H1 (cell line): ENCODE measurements at regions not wholly inside any gene's neighbourhood (a gene's known extent, or its start where the extent isn't known, plus 50 kb on each side); places are given as distances from the start of the nearest gene placed in this dataset.

Experiments used
- CTCF ChIA-PET: fragments of 300-600 bp; sonication (Branson Sonifier 250); formaldehyde crosslinking; loops from one replicate; lab custom pipeline; 2021; ENCODE audit not compliant: partially characterized antibody; lab: Charles Lee
- POLR2A ChIA-PET: fragments of 300-600 bp; sonication (Branson Sonifier 250); formaldehyde crosslinking; loops from one replicate; lab custom pipeline; 2021; ENCODE audit warnings: inconsistent platforms; ENCODE audit not compliant: partially characterized antibody; lab: Charles Lee
- DNase-seq, 2 experiments: peaks; one replicate each; pipeline versions ENCODE4 v3.0.0 to v3.0.0-alpha.2; 2010 to 2022; ENCODE audit warnings: low spot score in 2 of 2, low read depth in 1 of 2, mixed read lengths in 1 of 2
- FAIRE-seq: peaks from 2 replicates; lab custom pipeline; 2011; peaks lifted over from hg19 to GRCh38; lab: Jason Lieb, UNC
- H2AFZ ChIP-seq: 2 replicates; pipeline ENCODE4 v1.8.1; 2012; ENCODE audit warnings: low read length, inconsistent platforms
- H2AK5ac ChIP-seq: 2 replicates; pipeline ENCODE4 v1.6.1; 2013; ENCODE audit warnings: low read depth, low read length
- H2BK120ac ChIP-seq: replicated peaks from 2 replicates; pipeline ENCODE3; 2013; ENCODE audit warnings: low read depth, low read length, inconsistent platforms
- H2BK12ac ChIP-seq: 2 replicates; pipeline ENCODE4 v1.6.1; 2013; ENCODE audit warnings: low read depth, low read length
- H2BK15ac ChIP-seq: 2 replicates; pipeline ENCODE4 v1.6.1; 2013; ENCODE audit warnings: low read length
- H2BK20ac ChIP-seq: 2 replicates; pipeline ENCODE4 v1.6.1; 2013; ENCODE audit warnings: low read length
- H2BK5ac ChIP-seq: 2 replicates; pipeline ENCODE4 v1.6.1; 2013; ENCODE audit warnings: low read depth, low read length
- H3K14ac ChIP-seq: 2 replicates; pipeline ENCODE4 v1.6.1; 2013; ENCODE audit warnings: inconsistent platforms; ENCODE audit not compliant: insufficient read length
- H3K18ac ChIP-seq: 2 replicates; pipeline ENCODE4 v1.6.1; 2013; ENCODE audit warnings: low read length; ENCODE audit errors: extremely low read depth
- H3K23ac ChIP-seq: 2 replicates; pipeline ENCODE4 v1.6.1; 2013; ENCODE audit warnings: inconsistent platforms; ENCODE audit not compliant: insufficient read length
- H3K23me2 ChIP-seq: 2 replicates; pipeline ENCODE4 v1.6.1; 2013; ENCODE audit warnings: low read depth, low read length
- H3K27ac ChIP-seq: 2 replicates; pipeline ENCODE4 v1.6.1; 2011; ENCODE audit warnings: low read depth, low read length, inconsistent platforms
- H3K27me3 ChIP-seq, 4 experiments: replicated peaks in 1 of 4; 1 replicate in 1 of 4; 2 replicates in 3 of 4; pipeline versions ENCODE4 v1.6.1 to v1.8.1; 2011 to 2013; ENCODE audit warnings: low read length in 3 of 4, mild to moderate bottlenecking in 3 of 4, inconsistent platforms in 2 of 4, mixed read lengths in 2 of 4, moderate library complexity in 1 of 4; ENCODE audit not compliant: control insufficient read depth in 3 of 4, insufficient read depth in 3 of 4; ENCODE audit errors: extremely low read depth in 1 of 4
- H3K36me3 ChIP-seq, 4 experiments: 2 replicates each; pipeline versions ENCODE4 v1.6.1 to v1.8.1; 2011 to 2013; ENCODE audit warnings: mild to moderate bottlenecking in 4 of 4, low read length in 3 of 4, moderate library complexity in 2 of 4, control low read depth in 1 of 4, inconsistent platforms in 1 of 4; ENCODE audit not compliant: insufficient read depth in 4 of 4, control insufficient read depth in 2 of 4
- H3K4ac ChIP-seq: replicated peaks from 2 replicates; pipeline ENCODE3; 2013; ENCODE audit warnings: low read length, low read depth, mixed read lengths, inconsistent platforms; ENCODE audit not compliant: insufficient read length
- H3K4me1 ChIP-seq, 4 experiments: replicated peaks in 1 of 4; 1 replicate in 1 of 4; 2 replicates in 3 of 4; pipeline versions ENCODE4 v1.6.1 to v1.8.1; 2011 to 2013; ENCODE audit warnings: low read length in 3 of 4, inconsistent platforms in 2 of 4, mixed read lengths in 1 of 4; ENCODE audit not compliant: insufficient read depth in 4 of 4, control insufficient read depth in 3 of 4
- H3K4me2 ChIP-seq, 2 experiments: 2 replicates each; pipeline versions ENCODE4 v1.6.1 to v1.8.1; 2011 to 2013; ENCODE audit warnings: low read depth in 2 of 2, low read length in 2 of 2, control low read depth in 1 of 2, inconsistent platforms in 1 of 2, mild to moderate bottlenecking in 1 of 2; ENCODE audit not compliant: insufficient read depth in 1 of 2
- H3K4me3 ChIP-seq, 4 experiments: fragments of 200-600, 300-600 bp in 1 of 4; sonication (generic), shearing (Covaris generic), sonication (Bioruptor Twin) in 1 of 4; 2 replicates each; pipeline versions ENCODE4 v1.5.1 to v1.8.1; 2011 to 2016; ENCODE audit warnings: low read length in 4 of 4, low read depth in 3 of 4, control low read depth in 2 of 4, inconsistent platforms in 2 of 4, mild to moderate bottlenecking in 2 of 4, mixed read lengths in 1 of 4, moderate library complexity in 1 of 4; ENCODE audit not compliant: insufficient read depth in 2 of 4; ENCODE audit errors: extremely low read depth in 1 of 4
- H3K56ac ChIP-seq: replicated peaks from 2 replicates; pipeline ENCODE3; 2013; ENCODE audit warnings: low read depth, mild to moderate bottlenecking, mixed read lengths, low read length, inconsistent platforms; ENCODE audit not compliant: insufficient read length
- H3K79me1 ChIP-seq: 2 replicates; pipeline ENCODE4 v1.6.1; 2013; ENCODE audit warnings: low read depth, low read length, control low read depth
- H3K79me2 ChIP-seq, 2 experiments: 2 replicates each; pipeline versions ENCODE4 v1.6.1 to v1.8.1; 2012 to 2013; ENCODE audit warnings: low read length in 2 of 2, mild to moderate bottlenecking in 2 of 2, inconsistent platforms in 1 of 2; ENCODE audit not compliant: insufficient read depth in 2 of 2, control insufficient read depth in 1 of 2
- H3K9ac ChIP-seq, 4 experiments: replicated peaks in 1 of 4; 1 replicate in 1 of 4; 2 replicates in 3 of 4; pipeline versions ENCODE4 v1.6.1 to v1.8.1; 2011 to 2013; ENCODE audit warnings: low read depth in 3 of 4, low read length in 3 of 4, control low read depth in 2 of 4, mild to moderate bottlenecking in 2 of 4, moderate library complexity in 2 of 4, inconsistent platforms in 1 of 4; ENCODE audit errors: extremely low read depth in 1 of 4
- H3K9me3 ChIP-seq, 2 experiments: 2 replicates each; pipeline versions ENCODE4 v1.6.1 to v1.8.1; 2012 to 2013; ENCODE audit warnings: mild to moderate bottlenecking in 2 of 2, moderate library complexity in 2 of 2, control low read depth in 1 of 2, inconsistent platforms in 1 of 2, low read depth in 1 of 2, low read length in 1 of 2, mixed read lengths in 1 of 2; ENCODE audit not compliant: insufficient read depth in 2 of 2
- H4K20me1 ChIP-seq, 2 experiments: replicated peaks in 1 of 2; 2 replicates each; pipeline versions ENCODE3 to v1.8.1; 2011 to 2013; ENCODE audit warnings: inconsistent platforms in 2 of 2, low read length in 2 of 2, mild to moderate bottlenecking in 1 of 2; ENCODE audit not compliant: insufficient read depth in 2 of 2, control insufficient read depth in 1 of 2
- H4K5ac ChIP-seq: 2 replicates; pipeline ENCODE4 v1.6.1; 2013; ENCODE audit warnings: low read length, low read depth, mixed read lengths, inconsistent platforms; ENCODE audit not compliant: insufficient read length
- H4K8ac ChIP-seq: 2 replicates; pipeline ENCODE4 v1.8.0; 2013; ENCODE audit warnings: mild to moderate bottlenecking, moderate library complexity, low read length, inconsistent platforms; ENCODE audit not compliant: insufficient read depth; ENCODE audit errors: extremely low read depth
- H4K91ac ChIP-seq: replicated peaks from 2 replicates; pipeline ENCODE3; 2013; ENCODE audit warnings: low read length, mixed read lengths, inconsistent platforms; ENCODE audit not compliant: insufficient read length
- ASH2L ChIP-seq: fragments of 200-600, 300-600 bp; sonication (generic); IDR thresholded peaks from one replicate; pipeline ENCODE4 v1.7.1; 2017; ENCODE audit warnings: low read length
- CREB1 ChIP-seq: IDR thresholded peaks from 2 replicates; pipeline ENCODE4 v1.6.1; 2012; ENCODE audit warnings: inconsistent platforms
- GABPA ChIP-seq: IDR thresholded peaks from 2 replicates; pipeline ENCODE4 v1.6.1; 2011; ENCODE audit warnings: mild to moderate bottlenecking, low read length, moderate library complexity, borderline replicate concordance; ENCODE audit not compliant: insufficient read depth
- HDAC6 ChIP-seq: IDR thresholded peaks from one replicate; pipeline ENCODE4 v1.7.1; 2012; ENCODE audit warnings: low read depth, mild to moderate bottlenecking, inconsistent platforms, low read length, moderate library complexity
- JUND ChIP-seq: IDR thresholded peaks from 2 replicates; pipeline ENCODE4 v1.6.1; 2011; ENCODE audit warnings: mild to moderate bottlenecking, improper control_type of control experiment, low read length
- PHF8 ChIP-seq: fragments of 200-600 bp; sonication (generic); conservative IDR thresholded peaks from 2 replicates; pipeline ENCODE4 v1.7.1; 2012; ENCODE audit warnings: low read depth, mild to moderate bottlenecking, inconsistent platforms, low read length, moderate library complexity
- SAP30 ChIP-seq: fragments of 300-600 bp; sonication (generic); IDR thresholded peaks from 2 replicates; pipeline ENCODE4 v1.7.1; 2012; ENCODE audit warnings: low read length, moderate library complexity, mild to moderate bottlenecking, inconsistent platforms; ENCODE audit not compliant: insufficient read depth, insufficient replicate concordance
- SIX5 ChIP-seq: IDR thresholded peaks from 2 replicates; pipeline ENCODE4 v1.6.1; 2011; ENCODE audit warnings: mild to moderate bottlenecking, low read depth, low read length
- SP1 ChIP-seq: IDR thresholded peaks from 2 replicates; pipeline ENCODE4 v1.6.1; 2011; ENCODE audit warnings: low read depth, low read length
- SP4 ChIP-seq: IDR thresholded peaks from 2 replicates; pipeline ENCODE4 v1.6.1; 2012; ENCODE audit warnings: low read length, inconsistent platforms
- SRF ChIP-seq: IDR thresholded peaks from 2 replicates; pipeline ENCODE4 v1.6.1; 2011; ENCODE audit warnings: mild to moderate bottlenecking, low read depth, low read length, moderate library complexity
- TAF7 ChIP-seq: optimal IDR thresholded peaks from 2 replicates; pipeline ENCODE3; 2011; ENCODE audit warnings: low read depth, mild to moderate bottlenecking, inconsistent platforms, low read length, moderate library complexity, borderline replicate concordance
- ZNF274 ChIP-seq: IDR thresholded peaks from 2 replicates; pipeline ENCODE4 v1.7.0; 2012; ENCODE audit warnings: low read length, borderline replicate concordance; ENCODE audit errors: extremely low read depth
- WGBS, 2 experiments: shearing (Covaris generic) in 1 of 2; methylation state at CpG; one replicate each; pipeline versions ENCODE4 v1.1.6 to v1.1.7; 2013 to 2015; ENCODE audit warnings: low lambda C conversion rate in 2 of 2, mixed read lengths in 2 of 2, inconsistent platforms in 1 of 2, low coverage in 1 of 2, missing lambda C conversion rate in 1 of 2; ENCODE audit not compliant: insufficient replicate concordance in 2 of 2, insufficient coverage in 1 of 2, insufficient read length in 1 of 2; ENCODE audit errors: extremely low coverage in 1 of 2, missing lambda C conversion rate in 1 of 2; 5-methylcytosine and 5-hydroxymethylcytosine counted together

DNA sequence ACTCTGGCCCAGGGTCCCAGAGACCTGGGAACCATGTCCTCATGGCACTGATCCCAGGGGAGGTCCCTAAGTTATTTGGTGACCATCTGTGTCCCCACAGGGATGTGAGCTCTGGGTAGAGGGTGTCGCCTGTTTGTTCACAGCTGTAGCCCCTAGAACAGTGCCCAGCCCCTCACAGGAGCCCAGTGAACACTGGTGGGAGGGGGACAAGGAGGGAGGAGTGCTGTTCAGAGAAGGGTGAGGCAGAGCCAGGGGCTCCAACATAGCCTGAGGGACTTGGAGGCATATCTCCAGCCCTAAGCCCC, 450.4 kb downstream of the MATN1 start:
- no peaks in the 10 kb centered on the region; the same call in 1 of the 2 replicates for H3K79me1 ChIP-seq
- no peak overlapping the region for H3K27ac ChIP-seq
- H2BK5ac ChIP-seq: no peak overlapping the region
- 83% methylated on average over 1 of the region's 1 CpG; no CpG with 5 or more reads in 1 of the 2 experiments for WGBS, 2 experiments
- no peak overlapping the region for H2AK5ac ChIP-seq
- no peak overlapping the region for H3K4me3 ChIP-seq
- H3K23me2 ChIP-seq: no peaks in the 10 kb centered on the region; the same call in 1 of the 2 replicates
- H3K9me3 ChIP-seq: no peaks in the 10 kb centered on the region
- H2BK15ac ChIP-seq: no peak overlapping the region
- H3K56ac ChIP-seq: no peak overlapping the region
- H2BK20ac ChIP-seq: no peak overlapping the region
- H3K4ac ChIP-seq: no peak overlapping the region
- ChIA-PET CTCF (interaction anchor here (0.8 kb wide), 1 partner anchor 22 kb away, joined by 3 read pairs; no protein-coding TSS in a partner anchor), POLR2A (interaction anchor here (1.0 kb wide), 1 partner anchor 10 kb away, joined by 3 read pairs; no protein-coding TSS in a partner anchor)
- H3K18ac ChIP-seq: no peak overlapping the region
- H3K9ac ChIP-seq: no peak overlapping the region
- H3K27me3 ChIP-seq: no peaks in the 10 kb centered on the region; a peak in 1 of 7 replicates
- H3K14ac ChIP-seq: no peak overlapping the region
- H2BK120ac ChIP-seq: no peak overlapping the region
- DNase-seq: no peak
- H3K4me1 ChIP-seq: no peaks in the 10 kb centered on the region
- no peaks in the 10 kb centered on the region for H4K20me1 ChIP-seq
- no peak overlapping the region for H4K91ac ChIP-seq
- H4K8ac ChIP-seq: no peak overlapping the region
- no peak overlapping the region for H2BK12ac ChIP-seq
- H3K4me2 ChIP-seq: no peak overlapping the region
- FAIRE-seq: no peak
- H3K23ac ChIP-seq: no peak overlapping the region
- no peak overlapping the region for H4K5ac ChIP-seq
- no peak overlapping the region for H2AFZ ChIP-seq
- no peaks in the 10 kb centered on the region for H3K36me3 ChIP-seq
- H3K79me2 ChIP-seq: no peaks in the 10 kb centered on the region
- TF ChIP-seq SP1 (no peak), HDAC6 (no peak), SP4 (no peak), TAF7 (no peak), SIX5 (no peak), PHF8 (no peak), ZNF274 (no peak), ASH2L (no peak), SAP30 (no peak), GABPA (no peak), SRF (no peak), CREB1 (no peak), JUND (no peak)
